COLO829 (cell line): ENCODE measurements at regions not wholly inside any gene's neighbourhood (a gene's known extent, or its start where the extent isn't known, plus 50 kb on each side); places are given as distances from the start of the nearest gene placed in this dataset.

Experiments
- DNase-seq: peaks from one replicate; pipeline ENCODE4 v3.0.0; 2012; ENCODE audit warnings: low spot score

DNA sequence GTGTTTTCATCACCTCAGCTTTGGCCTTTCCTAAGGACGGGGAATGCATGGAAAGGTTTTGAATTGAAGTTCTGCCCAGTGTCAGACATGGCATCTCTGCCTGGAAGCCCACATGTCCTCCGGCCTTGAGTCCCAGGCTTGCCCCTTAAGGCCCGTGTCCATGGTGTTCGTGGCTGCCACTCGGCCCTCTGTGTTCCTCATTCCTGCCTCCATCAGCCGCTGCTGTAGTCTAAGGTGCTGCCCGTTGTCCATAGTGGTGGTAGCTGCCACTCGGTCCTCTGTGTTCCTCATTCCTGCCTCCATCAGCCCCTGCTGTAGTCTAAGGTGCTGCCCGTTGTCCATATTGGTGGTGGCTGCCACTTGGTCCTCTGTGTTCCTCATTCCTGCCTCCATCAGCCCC, 180.7 kb upstream of the SHH start:
- DNase-seq, result no peak

DNA sequence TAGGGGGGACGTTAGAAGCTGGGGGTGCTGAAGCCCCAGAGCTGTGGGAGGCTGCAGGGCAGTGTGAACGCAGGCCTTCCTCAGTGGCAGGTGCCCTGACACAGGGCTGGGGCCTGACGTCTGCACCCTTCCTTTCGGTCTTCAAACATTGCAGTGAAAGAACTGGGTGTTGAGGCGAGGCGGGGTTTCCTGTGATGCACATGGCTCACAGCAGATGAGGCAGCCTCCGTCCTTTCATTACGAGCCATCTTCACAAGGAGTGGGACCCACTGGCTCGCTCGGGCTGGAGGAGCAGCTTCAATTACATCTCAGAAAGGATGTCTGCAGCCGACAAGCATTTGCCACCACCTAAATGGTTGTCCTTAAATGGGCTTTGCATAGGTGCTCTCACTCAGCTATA, 180.3 kb upstream of the SHH start:
- DNase-seq, result no peak

DNA sequence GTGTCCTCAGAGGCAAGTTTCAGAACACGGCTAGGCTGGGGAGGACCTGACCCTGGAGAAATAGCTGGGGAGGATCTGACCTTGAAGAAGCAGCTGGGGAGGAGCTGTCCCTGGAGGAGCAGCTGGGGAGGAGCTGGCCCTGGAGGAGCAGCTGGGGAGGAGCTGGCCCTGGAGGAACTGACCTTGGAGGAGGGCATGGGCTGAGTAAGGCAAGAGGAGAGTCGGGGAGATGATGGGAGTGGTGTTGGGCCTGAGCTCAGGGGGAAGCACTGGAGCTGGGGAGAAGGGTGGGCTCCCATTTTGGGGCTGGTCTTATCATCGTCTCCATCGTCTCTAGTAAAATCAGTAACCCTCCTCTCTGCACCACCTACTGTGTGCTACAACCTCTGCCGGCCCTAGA, 179.8 kb upstream of the SHH start:
- DNase-seq, result no peak

DNA sequence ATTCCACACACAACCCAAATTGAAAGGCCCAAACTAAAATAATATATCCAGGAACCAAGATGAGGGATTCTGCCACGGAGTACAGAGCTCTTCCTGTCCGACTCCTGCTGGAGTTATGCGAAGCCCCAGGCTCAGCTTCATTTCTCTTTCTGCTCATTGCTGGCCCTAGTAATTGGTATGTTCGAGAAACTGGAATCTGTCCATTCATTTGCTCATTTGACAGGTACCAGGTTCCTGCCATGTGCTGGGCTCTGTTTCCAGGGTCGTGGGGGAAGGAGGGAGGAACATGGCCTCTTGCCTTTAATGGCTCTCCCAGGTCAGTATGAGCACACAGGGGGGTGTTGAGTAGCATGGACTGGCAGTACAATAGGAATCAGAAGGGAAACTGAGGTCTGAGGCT, 179.2 kb upstream of the SHH start:
- no peak for DNase-seq

DNA sequence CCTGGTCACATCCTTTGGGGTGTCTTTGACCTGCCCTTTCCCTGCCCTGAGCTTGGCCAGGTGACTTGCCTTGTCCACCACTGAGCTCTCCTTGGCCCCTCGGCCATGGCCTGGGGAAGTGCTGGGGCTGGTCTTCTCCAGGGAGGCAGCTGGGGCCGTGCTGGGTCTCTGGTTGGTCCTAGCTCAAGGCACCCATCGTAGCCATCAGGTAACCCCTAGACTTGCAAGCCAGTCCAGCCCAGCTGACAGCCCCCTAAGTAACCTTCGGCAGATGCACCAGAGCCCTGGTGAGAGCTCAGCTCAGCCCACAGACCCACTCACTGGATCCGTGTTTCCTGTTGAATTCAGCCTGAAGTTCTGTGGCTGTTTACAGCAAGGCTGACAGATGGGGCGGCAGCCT, 176.2 kb upstream of the SHH start:
- no peak for DNase-seq

DNA sequence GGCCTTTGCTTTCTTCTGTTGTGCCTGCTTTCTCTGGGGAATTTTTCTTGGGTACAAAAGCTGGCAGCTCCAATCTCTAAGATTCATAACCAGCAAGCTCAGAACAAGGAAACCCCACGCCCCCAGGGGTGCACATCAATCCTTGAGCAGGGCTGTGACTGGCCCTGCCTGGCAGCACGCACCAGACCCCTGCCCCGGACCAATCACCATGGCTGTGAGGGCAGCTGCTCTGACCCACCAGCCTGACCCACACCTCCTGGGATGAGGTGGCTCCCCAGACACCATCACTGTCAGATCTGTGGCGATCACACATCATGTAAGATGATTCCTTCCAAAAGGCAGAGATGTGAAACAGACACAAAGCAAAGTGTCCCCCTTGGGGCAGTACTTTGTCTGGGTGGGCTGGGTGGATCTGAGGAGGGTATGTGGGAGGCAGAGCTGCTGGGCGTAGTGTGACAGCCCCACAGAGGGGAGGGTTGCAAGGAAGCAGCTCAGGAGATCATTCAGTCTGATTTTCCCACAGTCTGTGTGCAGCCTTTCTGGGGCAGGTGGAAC, 175.5 kb upstream of the SHH start:
- DNase-seq, result no peak

DNA sequence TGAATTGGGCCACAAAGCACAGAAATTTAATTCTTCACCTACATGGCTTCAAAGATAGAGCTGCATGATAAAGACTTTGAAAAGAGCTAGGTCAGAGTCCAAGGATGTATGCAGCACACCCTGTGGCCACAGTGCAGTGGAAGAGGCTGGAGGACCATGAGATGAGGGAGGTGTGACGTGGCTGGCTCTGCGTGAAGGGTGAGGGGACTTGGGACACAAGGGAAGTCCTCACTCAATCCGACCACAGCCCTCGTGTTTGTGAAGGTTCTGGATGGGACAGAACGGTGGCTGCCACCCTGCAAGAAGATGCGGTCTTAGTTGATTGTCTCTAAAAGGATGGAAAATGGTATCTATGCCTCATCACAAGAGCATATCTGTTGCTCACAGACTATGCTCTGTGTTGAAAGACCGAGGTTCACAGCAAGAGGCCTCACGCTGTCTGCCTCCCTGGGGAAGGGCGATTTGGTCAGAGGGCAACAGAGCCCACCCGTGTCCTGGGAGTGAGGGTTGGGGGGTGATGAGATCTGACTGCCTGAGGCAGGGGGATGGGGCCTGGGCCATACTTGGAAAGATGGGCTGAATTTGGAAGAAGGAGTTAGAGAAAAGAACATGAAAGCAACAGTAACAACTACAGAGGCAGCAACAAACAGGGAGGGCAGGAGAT, 174.4 kb upstream of the SHH start:
- no peak for DNase-seq

DNA sequence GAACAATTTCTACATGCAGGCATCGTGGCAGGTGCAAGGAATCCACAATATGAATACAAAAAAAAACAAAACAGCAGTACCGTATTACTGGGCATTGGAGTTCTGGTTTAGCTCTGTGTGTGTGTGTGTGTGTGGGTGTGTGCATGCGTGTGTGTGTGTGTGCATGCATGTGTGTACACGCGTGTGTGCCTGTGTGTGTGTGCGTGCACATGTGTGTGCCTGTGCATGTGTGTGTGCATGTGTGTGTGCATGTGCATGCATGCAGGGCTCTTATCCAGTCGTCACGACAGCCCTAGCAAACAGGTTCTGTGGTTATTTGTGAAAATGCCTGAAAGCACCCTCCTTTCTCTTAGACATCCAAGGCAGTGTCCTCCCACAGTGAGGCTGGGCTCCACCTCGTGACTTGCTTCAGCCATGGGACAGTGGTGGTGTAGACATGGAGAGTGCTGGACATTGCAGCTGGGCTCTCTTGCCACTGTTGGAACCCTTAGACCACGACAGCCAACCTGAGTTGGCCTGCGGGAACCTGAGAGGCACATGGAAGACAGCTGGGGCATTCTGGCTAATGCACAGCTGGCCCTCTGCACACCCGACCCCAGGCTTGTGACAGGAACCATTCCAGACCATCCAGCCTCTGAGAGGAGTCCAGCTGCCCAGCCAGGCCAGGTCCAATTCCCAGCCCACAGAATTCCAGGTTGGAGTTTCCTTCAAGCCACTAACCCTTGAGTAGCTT, 173.4 kb upstream of the SHH start:
- DNase-seq, result no peak

DNA sequence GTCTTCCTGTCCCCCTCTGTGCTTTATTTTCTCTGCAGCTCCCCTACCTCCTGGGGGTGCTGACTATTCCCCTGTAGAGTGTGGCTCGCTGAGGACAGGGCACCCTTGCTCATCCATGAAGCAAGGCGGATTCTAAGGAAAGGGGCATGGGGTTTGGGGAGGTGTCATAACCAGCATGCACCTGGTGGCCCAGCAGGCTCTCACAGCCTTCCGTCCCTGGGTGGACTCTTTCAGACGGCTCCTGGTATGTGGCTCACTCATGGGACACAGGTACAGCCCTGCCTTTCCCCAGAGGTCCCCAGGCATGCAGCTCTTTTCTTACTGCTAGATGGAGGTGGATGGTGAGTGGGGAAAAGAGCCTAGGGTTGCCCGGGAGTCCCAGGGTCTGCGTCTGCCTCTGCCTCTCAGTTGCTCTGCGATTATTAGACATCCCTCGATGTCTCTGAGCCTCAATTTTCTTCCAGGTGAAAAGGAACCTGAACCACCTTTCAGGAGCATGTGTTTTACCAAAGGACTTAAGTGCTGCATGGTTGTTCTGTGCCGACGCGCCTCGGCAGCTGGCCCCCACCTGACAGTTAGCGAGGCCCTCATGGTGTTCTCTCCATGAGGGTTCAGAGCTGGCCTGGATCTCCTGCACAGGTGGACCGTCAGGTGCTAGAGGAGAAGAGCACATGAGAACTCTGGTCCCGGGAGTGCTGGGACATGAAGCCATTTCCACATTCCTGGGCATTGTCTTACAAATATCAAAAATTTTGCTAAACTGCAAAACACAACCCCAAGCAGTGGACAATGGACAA, 172.5 kb upstream of the SHH start:
- no peak for DNase-seq

DNA sequence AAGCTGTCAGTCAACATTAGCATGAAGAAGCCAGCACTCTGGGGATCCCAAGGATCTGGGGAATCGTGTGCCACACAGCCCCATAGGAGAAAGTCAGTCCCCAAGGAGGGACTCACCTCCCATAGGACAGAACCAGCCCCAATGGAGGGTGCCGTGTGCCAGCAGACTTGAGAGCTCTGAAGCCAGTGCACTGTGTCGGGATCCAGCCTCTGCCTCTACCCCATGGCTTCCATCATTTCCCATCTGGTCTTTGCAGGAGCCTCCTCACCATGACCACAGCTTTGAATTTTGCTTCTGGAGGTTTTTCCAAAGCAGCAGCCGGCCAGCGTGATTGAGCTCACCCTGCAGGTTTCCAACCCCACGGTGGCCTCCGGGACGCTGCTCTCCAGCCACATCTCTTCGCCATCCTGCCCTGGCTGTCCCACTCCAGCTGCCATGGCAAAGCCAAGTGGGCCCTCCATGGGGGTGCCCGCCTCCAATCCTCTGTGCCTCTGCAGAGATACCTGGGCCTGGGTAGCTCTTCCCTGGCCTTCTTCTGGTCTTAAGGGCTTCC, 171.8 kb upstream of the SHH start:
- no peak for DNase-seq

DNA sequence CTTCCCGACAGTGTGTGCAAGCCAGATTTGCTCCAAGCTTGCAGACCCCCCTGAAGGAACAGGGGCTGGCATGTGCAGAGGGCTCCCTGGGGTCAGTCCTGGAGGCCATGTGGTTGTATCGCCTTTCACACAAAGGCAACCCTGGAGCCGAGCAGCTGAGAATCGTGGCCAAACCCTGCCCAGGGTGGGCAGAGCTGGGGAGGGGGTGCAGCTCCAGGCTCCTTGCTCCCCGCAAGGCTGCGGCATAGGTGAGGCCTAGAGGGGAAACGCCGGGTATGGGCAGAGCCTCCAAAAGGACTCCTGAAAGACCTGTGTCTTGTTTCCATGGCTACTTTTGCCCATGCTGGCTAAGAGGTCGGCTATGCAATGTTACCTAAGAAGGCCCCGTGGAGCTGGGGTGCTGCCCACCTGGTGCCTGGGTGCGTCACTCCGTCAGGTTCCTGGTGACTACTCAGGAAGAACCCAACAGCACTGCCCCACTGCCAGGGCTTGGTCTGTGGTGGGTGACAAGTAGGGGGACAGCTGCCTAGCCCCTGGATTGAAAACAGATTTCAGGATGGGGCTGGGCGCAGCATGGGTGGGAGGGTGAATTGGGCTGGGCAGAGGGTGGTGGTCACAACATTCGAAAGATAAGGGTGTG, 171.0 kb upstream of the SHH start:
- no peak for DNase-seq

DNA sequence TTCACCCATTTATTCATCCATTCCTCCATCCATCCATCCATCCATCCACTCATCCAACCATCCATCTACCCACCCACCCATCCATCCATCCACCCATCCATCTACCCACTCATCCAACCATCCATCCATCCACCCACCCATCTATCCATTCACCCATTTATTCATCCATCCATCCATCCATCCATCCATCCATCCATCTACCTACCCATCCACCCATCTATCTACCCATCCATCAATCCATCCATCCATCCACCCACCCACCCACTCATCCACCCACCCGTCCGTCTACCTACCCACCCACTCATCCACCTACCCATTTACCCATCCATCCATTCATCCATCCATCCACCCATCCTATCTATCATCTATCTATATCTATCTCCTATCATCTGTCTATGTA, 169.4 kb upstream of the SHH start:
- DNase-seq, result no peak

DNA sequence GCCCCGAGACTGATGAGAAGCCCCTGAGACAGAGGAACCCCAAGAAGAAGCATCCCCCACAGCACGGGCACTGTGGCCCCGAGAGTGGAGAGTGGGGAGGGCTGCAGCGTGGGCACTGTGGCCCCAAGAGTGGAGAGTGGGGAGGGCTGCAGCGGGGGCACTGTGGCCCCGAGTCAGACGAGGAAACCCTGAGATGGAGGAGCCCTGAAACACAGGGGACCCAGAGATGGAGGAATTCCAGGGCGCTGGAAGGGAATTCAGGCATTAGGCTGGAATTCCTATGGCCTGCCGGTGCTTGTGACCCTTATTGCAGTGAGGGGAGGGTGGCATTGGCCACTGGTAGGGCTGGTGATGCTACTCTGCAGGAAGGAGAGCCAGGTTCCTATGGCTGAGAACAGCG, 168.6 kb upstream of the SHH start:
- no peak for DNase-seq

DNA sequence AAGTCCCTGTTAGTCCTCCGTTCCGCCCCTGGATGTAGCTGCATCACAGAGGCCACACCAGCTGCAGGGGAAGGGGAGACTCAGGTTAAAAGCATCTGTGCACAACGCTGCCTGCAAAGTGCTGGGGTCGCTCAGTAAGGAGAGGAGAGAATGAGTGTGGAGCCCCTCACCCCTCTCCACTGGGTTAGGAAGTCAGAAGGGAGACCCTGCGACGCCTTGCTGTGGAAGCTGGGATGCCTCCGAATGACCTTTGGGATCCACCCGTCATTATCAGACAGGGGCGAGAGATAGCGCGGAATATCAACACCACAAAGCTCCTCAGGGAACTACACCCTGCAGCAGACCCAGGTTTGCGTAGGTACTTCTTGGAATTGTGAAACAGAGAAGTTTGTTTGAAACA, 167.7 kb upstream of the SHH start:
- no peak for DNase-seq

DNA sequence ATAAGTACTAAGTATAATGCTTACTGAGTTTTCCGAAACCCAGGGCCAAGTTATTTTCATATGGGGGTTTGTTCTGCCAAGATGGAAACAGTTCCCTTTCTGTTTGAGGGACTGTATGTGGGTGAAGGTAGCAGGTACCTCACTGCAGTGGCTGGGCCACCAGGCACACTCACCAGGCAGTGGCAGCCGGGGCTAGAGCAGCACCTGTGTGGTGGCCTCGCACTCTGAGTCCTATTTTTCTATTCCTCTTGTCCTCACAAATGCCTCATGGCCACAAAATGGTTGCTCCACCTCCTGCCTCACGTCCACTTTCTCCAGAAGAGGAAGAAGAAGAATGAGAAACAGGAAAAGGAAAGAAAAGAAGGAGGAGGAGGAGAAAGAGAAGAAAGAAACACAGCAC, 167.3 kb upstream of the SHH start:
- DNase-seq, result no peak

DNA sequence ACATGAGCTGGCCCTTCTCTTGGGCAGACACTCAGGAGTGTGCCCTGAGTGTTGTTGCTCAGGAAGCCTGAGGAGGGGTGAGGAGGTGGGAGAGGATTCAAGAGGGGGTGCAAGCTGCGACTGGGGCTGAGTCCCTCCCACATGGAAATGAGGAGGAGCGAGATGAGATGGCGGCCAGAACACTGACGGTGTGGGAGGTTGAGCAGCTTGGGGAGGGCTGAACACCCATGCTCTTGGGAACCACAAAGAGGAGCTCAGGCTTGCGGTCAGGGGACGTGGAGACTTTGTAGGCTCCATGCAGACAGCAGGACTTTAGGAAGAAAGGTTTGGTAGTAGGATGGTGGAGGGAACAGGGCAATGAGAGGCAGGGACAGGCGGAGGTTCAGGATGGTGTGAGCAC, 163.2 kb upstream of the SHH start:
- no peak for DNase-seq

DNA sequence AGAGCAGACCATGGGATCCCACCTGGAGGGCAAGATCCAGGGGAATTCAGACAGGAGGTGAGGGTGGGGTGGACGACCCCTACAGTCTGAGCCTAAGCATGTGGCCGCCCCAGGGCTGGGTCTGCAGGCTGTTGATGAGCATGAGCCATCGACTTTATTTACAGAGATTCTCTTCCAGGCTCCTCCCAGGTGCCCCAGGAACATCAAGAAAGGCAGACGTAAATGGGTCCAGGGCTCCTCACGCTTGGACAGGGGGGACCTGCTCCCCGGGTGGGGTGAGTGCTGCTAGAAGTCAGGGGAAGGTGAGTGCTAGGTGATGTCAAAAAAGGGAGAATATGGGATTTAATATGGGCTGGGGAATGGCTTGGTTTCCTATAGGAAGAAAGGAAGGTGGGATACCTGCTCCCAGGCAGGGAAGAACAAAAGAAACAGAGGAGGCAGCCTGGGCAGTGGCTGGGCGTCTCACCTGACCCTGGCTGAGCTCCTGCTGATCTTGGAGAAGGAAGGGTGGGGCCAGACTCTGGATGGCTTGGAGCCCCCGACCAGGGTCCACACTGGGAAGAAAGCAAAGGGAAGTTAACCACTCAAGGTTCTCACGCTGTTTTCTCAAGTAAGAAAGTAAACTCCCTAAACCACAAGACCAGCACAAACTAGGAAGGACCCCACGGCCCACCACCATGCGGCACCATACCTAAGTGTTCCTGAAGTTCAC, 162.1 kb upstream of the SHH start:
- DNase-seq, result no peak

DNA sequence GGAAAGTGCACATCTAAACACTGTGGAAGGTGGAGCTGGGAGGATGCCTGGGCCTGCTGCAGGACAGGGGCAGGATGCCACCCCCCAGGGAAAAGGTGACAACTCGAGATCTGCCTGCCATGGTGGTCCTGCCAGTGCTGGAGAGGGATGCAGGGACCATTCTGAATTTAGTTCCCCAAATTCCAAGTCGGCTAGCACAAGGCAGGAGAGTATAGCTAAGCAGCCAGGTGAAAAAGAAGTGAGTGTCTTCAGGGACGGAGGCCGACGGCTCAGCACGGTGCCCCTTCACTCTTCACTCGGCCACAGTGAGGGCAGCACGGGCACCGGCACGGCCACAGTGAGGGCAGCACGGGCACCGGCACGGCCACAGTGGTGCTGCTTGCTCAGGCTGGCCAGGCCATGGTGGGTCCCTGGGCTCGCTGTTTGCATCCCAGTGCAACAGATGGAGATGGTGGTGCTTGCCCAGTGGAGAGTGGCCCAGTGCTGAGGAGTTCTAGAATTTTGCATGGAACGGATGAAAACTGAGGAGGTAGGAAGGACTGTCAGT, 161.3 kb upstream of the SHH start:
- no peak for DNase-seq

DNA sequence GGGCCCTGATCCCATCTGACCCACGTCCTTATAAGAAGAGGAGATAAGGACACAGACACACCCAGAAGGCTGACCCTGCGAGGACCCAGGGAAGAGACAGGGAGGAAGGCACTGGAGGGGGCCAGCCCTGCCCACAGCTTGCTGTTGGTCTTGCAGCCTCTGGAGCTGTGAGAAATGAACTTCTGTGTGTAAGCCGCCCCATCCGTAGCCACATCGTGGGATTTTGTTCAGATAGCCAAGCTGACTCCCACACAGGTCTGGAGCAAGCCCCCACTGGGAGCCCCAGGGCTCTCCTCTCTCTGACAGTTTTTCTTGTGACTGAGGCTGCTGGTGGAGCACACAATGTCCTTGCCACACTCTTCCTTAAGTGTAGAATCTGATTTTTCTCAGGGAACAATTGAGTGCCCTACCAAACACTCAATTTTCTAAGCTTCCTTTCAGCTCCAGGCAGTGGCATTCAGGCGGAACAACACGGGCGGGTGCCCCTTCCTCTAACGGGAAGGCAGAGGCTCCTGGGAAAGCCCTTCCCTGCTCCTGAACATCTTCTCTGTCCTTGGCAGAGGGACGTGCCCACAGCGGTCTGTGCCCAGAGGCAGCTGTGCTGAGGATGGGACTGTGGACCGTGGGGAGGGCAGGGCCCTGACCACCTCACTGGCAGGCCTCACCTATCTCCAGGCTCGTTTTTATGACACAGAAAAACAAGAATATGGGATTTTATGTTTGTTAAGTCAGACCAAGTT, 160.6 kb upstream of the SHH start:
- DNase-seq, result no peak

DNA sequence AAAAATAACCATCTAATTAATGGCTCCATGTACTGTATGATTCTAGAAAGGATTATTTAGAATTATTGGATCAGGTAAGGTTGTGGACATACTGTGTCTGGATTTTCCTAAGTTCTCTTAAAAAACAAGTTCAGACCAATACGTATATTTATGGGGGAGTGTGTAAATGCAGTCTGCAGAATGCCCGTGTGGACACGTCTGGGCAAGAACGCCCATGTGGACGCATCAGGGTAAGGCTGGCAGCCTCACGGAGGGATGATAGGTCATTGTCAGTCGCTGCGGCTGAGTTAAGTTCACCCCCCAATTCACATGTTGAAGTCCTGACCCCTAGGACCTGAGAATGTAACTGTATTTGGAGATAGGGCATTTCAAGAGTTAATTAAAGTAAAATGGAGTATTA, 160.0 kb upstream of the SHH start:
- DNase-seq, result no peak
